ENCODE measurements at regions not wholly inside any gene's neighbourhood (a gene's known extent, or its start where the extent isn't known, plus 50 kb on each side); places are given as distances from the start of the nearest gene placed in this dataset.

- H3K27me3 Mint-ChIP-seq: no peaks in the 10 kb centered on the region
- ChIA-PET CTCF (no interaction called here), POLR2A (no interaction called here)
- no peaks in the 10 kb centered on the region for H3K4me1 Mint-ChIP-seq
- no peak overlapping the region for H3K4me3 Mint-ChIP-seq
- H3K27ac Mint-ChIP-seq: no peak overlapping the region
- no peaks in the 10 kb centered on the region for H3K9me3 Mint-ChIP-seq
- no peak for DNase-seq
- intact Hi-C loops (cut with micrococcal nuclease): no loop called here
- peaks cover 1% of the 10 kb centered on the region for H3K36me3 Mint-ChIP-seq (ENCODE audit: low read depth)
- no peak for TF ChIP-seq CTCF (IDR thresholded peaks at IDR 0.05)
- no peak for ATAC-seq (ENCODE audit: low read depth)
These were observed 61.3 kb upstream of the CREB1 start for GRCh38 chr2:207468488-207468887.

DNA sequence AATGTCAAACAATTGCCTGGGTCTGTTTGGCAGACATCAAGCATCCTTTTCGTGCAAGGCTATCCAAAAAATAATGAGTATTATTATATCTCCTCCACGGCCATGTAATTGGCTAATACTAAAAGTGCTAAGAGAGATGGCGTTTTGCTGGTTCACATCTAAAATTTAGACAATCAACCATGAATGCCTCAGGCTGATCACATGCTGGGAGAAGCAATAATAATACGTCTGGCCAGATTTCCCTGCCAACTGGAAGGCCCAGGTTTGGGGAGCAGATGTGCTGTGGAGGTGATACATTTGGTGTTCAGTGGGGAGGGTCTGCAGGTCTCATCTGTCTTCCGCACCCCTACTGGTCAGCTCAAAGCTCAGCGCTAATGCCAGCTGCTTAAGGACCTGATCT lies 60.3 kb upstream of the CREB1 start:
- intact Hi-C loops (cut with micrococcal nuclease): no loop called here
- Mint-ChIP-seq H3K27me3 (no peaks in the 10 kb centered on the region), H3K9me3 (no peaks in the 10 kb centered on the region), H3K4me3 (no peak overlapping the region), H3K27ac (no peak overlapping the region), H3K4me1 (no peaks in the 10 kb centered on the region), H3K36me3 (ENCODE audit: low read depth) (no peaks in the 10 kb centered on the region)
- DNase-seq (no peak), ATAC-seq (ENCODE audit: low read depth) (no peak)
- POLR2A ChIA-PET: no interaction called here
- no peak for TF ChIP-seq CTCF (IDR thresholded peaks at IDR 0.05)
- CTCF ChIA-PET: no interaction called here

GRCh38 chr2:207469943-207470729 lies 59.6 kb upstream of the CREB1 start:
- Mint-ChIP-seq H3K36me3 (ENCODE audit: low read depth) (no peaks in the 10 kb centered on the region), H3K4me3 (no peak overlapping the region), H3K27me3 (no peaks in the 10 kb centered on the region), H3K27ac (no peak overlapping the region), H3K9me3 (no peaks in the 10 kb centered on the region), H3K4me1 (peaks cover 6% of the 10 kb centered on the region)
- TF ChIP-seq CTCF (IDR thresholded peaks at IDR 0.05): no peak
- ChIA-PET CTCF (no interaction called here), POLR2A (no interaction called here)
- DNase-seq (no peak), ATAC-seq (ENCODE audit: low read depth) (no peak)
- intact Hi-C loops (cut with micrococcal nuclease): loop anchor here (10.0 kb wide), 2 partner anchors 575 to 1305 kb away; no protein-coding TSS in a partner anchor

DNA sequence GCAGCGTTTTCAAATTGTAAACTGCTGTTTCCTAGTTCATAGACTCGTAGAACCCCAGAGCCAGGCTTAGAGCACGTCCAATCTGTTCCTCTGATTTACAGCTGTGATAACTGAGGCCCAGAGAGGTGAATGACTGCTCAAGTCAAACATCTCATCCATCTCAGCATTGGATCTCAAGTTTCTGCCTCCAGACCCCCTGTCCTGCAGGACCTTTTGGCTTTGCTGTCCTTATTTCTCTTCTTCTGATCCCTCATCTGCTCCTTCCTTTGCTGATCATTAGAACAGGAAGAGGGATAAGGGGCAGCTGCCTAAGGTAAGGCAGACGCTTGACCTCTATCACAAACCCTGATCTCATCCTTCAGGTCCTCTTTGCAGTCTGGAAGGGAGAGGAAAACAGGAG lies 58.5 kb upstream of the CREB1 start:
- Mint-ChIP-seq H3K27me3 (no peaks in the 10 kb centered on the region), H3K4me3 (no peak overlapping the region), H3K36me3 (ENCODE audit: low read depth) (no peaks in the 10 kb centered on the region), H3K9me3 (no peaks in the 10 kb centered on the region), H3K27ac (no peak overlapping the region), H3K4me1 (peaks cover 8% of the 10 kb centered on the region)
- no peak for TF ChIP-seq CTCF (IDR thresholded peaks at IDR 0.05)
- ChIA-PET CTCF (interaction anchor here (1.0 kb wide), 1 partner anchor 777 kb away, joined by 5 read pairs; no protein-coding TSS in a partner anchor), POLR2A (no interaction called here)
- intact Hi-C loops (cut with micrococcal nuclease): loop anchor here (10.0 kb wide), 2 partner anchors 574 to 1306 kb away; no protein-coding TSS in a partner anchor
- no peak for DNase-seq
- ATAC-seq (ENCODE audit: low read depth): no peak

GRCh38 chr2:207472343-207473048 lies 57.3 kb upstream of the CREB1 start:
- Mint-ChIP-seq H3K36me3 (ENCODE audit: low read depth) (no peaks in the 10 kb centered on the region), H3K27ac (no peak overlapping the region), H3K9me3 (no peaks in the 10 kb centered on the region), H3K27me3 (no peaks in the 10 kb centered on the region), H3K4me3 (no peak overlapping the region), H3K4me1 (peaks cover 8% of the 10 kb centered on the region)
- POLR2A ChIA-PET: interaction anchor here (1.0 kb wide), 1 partner anchor 305 kb away, joined by 3 read pairs; no protein-coding TSS in a partner anchor
- TF ChIP-seq CTCF (IDR thresholded peaks at IDR 0.05): no peak
- CTCF ChIA-PET: interaction anchor here (0.7 to 2.9 kb wide), 8 partner anchors 13 to 778 kb away, joined by 3 to 21 read pairs (median 3); no protein-coding TSS in a partner anchor
- intact Hi-C loops (cut with micrococcal nuclease): loop anchor here (10.0 kb wide), 2 partner anchors 572 to 1308 kb away; no protein-coding TSS in a partner anchor
- DNase-seq (no peak), ATAC-seq (ENCODE audit: low read depth) (no peak)

Measured in activated B cell treated with CpG ODN at 0.5 μM for 24 hours (primary cell).